GM12878 (cell line): ENCODE measurements at regions not wholly inside any gene's neighbourhood (a gene's known extent, or its start where the extent isn't known, plus 50 kb on each side); places are given as distances from the start of the nearest gene placed in this dataset.

Source experiments
- ATAC-seq: fragments of 200-7000 bp; cut with Tn5 transposase; 3 replicates; pipeline ENCODE4 v1.9.1; 2020; ENCODE audit warnings: mild to moderate bottlenecking, moderate library complexity
- BruUV-seq: library from RNA; stranded (reverse); fragments of 400-500 nt; replicated peaks from 2 replicates; lab custom pipeline; 2021; lab: Mats Ljungman, UMichigan
- CTCF ChIA-PET: fragments of 300-600 bp; sonication (Branson Sonifier 250); formaldehyde crosslinking; extraction: SDS; loops from one replicate; lab custom pipeline; 2021; ENCODE audit warnings: inconsistent platforms; lab: Yijun Ruan, JAX
- POLR2A ChIA-PET: fragments of 350-600 bp; formaldehyde crosslinking; extraction: SDS; loops from one replicate; lab custom pipeline; 2021; ENCODE audit warnings: inconsistent platforms; lab: Charles Lee
- RAD21 ChIA-PET: fragments of 300-600 bp; sonication (Branson Sonifier 250); formaldehyde crosslinking; loops from one replicate; lab custom pipeline; 2023; ENCODE audit warnings: antibody characterized with exemption; ENCODE audit not compliant: unreplicated experiment; lab: Charles Lee
- SMC1A ChIA-PET: fragments of 300-600 bp; sonication (Branson Sonifier 250); formaldehyde crosslinking; loops from one replicate; lab custom pipeline; 2023; ENCODE audit not compliant: unreplicated experiment, uncharacterized antibody; lab: Charles Lee
- DNase-seq: peaks from one replicate; pipeline ENCODE4 v3.0.0-alpha.2; 2011; ENCODE audit warnings: low read depth, low spot score
- FAIRE-seq: peaks from 3 replicates; lab custom pipeline; 2011; peaks lifted over from hg19 to GRCh38; lab: Jason Lieb, UNC
- H2AFZ ChIP-seq: 2 replicates; pipeline ENCODE4 v1.6.0; 2011; ENCODE audit warnings: low read depth, low read length, control low read depth; ENCODE audit not compliant: control insufficient read depth
- H3K27ac ChIP-seq: 2 replicates; pipeline ENCODE4 v1.5.1; 2011; ENCODE audit warnings: control low read depth; ENCODE audit not compliant: control insufficient read depth, insufficient read depth
- H3K27me3 ChIP-seq, 2 experiments: replicated peaks in 1 of 2; 2 replicates each; pipeline versions ENCODE4 v1.6.0 to v1.6.1; 2011; ENCODE audit warnings: low read length in 1 of 2; ENCODE audit not compliant: control insufficient read depth in 2 of 2, insufficient read depth in 2 of 2
- H3K36me3 ChIP-seq, 2 experiments: 2 replicates each; pipeline ENCODE4 v1.5.1; 2011; ENCODE audit warnings: low read length in 1 of 2; ENCODE audit not compliant: control insufficient read depth in 2 of 2, insufficient read depth in 2 of 2
- H3K4me1 ChIP-seq: 2 replicates; pipeline ENCODE4 v1.6.1; 2011; ENCODE audit warnings: mild to moderate bottlenecking, low read length, moderate library complexity, mixed read lengths; ENCODE audit not compliant: control insufficient read depth, insufficient read depth
- H3K4me2 ChIP-seq: 2 replicates; pipeline ENCODE4 v1.6.0; 2011; ENCODE audit warnings: control low read depth; ENCODE audit not compliant: control insufficient read depth, insufficient read depth
- H3K4me3 ChIP-seq: fragments of 200-600 bp; sonication (generic); 2 replicates; pipeline ENCODE4 v1.5.1; 2016
- H3K79me2 ChIP-seq: 2 replicates; pipeline ENCODE4 v1.6.0; 2011; ENCODE audit warnings: low read length; ENCODE audit not compliant: control insufficient read depth, insufficient read depth
- H3K9ac ChIP-seq: 2 replicates; pipeline ENCODE4 v1.8.0; 2011; ENCODE audit warnings: low read length, control low read depth, mixed read lengths; ENCODE audit not compliant: control insufficient read depth, insufficient read depth
- H3K9me3 ChIP-seq: replicated peaks from 3 replicates; pipeline ENCODE4 v1.5.1; 2011; ENCODE audit warnings: mild to moderate bottlenecking, low read length; ENCODE audit not compliant: control insufficient read depth, insufficient read depth
- H4K20me1 ChIP-seq: 2 replicates; pipeline ENCODE4 v1.6.0; 2011; ENCODE audit not compliant: control insufficient read depth, insufficient read depth
- ATF7 ChIP-seq: fragments of 450-650 bp; IDR thresholded peaks from 2 replicates; pipeline ENCODE4 v1.6.1; 2016; ENCODE audit warnings: low read depth, mild to moderate bottlenecking
- CREB1 ChIP-seq: IDR thresholded peaks from 2 replicates; pipeline ENCODE4 v1.6.1; 2012; ENCODE audit warnings: low read depth, mild to moderate bottlenecking, inconsistent platforms
- CREM ChIP-seq: IDR thresholded peaks from 2 replicates; pipeline ENCODE4 v1.6.1; 2014; ENCODE audit warnings: antibody characterized with exemption, low read depth
- FOS ChIP-seq: IDR thresholded peaks from 3 replicates; pipeline ENCODE4 v1.6.1; 2011; ENCODE audit warnings: borderline replicate concordance; ENCODE audit not compliant: insufficient read length; ENCODE audit errors: extremely low read depth
- GATAD2B ChIP-seq: fragments of 450-650 bp; conservative IDR thresholded peaks from 2 replicates; pipeline ENCODE4 v1.6.1; 2017; ENCODE audit warnings: low read depth, mild to moderate bottlenecking, moderate library complexity
- HDGF ChIP-seq: fragments of 450-650 bp; IDR thresholded peaks from 2 replicates; pipeline ENCODE4 v1.6.1; 2016; ENCODE audit warnings: antibody characterized with exemption
- KDM1A ChIP-seq: fragments of 200-600 bp; sonication (generic); IDR thresholded peaks from 2 replicates; pipeline ENCODE4 v1.6.1; 2016; ENCODE audit warnings: borderline replicate concordance
- NFYA ChIP-seq: IDR thresholded peaks from 2 replicates; pipeline ENCODE4 v1.6.1; 2011; ENCODE audit warnings: low read depth, mild to moderate bottlenecking, low read length, improper control_type of control experiment, borderline replicate concordance
- NR2C1 ChIP-seq: fragments of 450-650 bp; IDR thresholded peaks from 2 replicates; pipeline ENCODE4 v1.6.1; 2017; ENCODE audit warnings: antibody characterized with exemption, mild to moderate bottlenecking, moderate library complexity
- POLR2AphosphoS2 ChIP-seq: IDR thresholded peaks from 2 replicates; pipeline ENCODE4 v1.6.1; 2011; ENCODE audit warnings: low read depth, mild to moderate bottlenecking, low read length, improper control_type of control experiment, moderate library complexity
- POU2F2 ChIP-seq: IDR thresholded peaks from 3 replicates; pipeline ENCODE4 v1.6.1; 2011; ENCODE audit warnings: low read depth, mild to moderate bottlenecking, low read length, borderline replicate concordance
- RAD21 ChIP-seq: IDR thresholded peaks from 2 replicates; pipeline ENCODE4 v1.6.1; 2011; ENCODE audit warnings: mild to moderate bottlenecking, low read depth, low read length, moderate library complexity; ENCODE audit not compliant: insufficient read depth
- SIX5 ChIP-seq: IDR thresholded peaks from 2 replicates; pipeline ENCODE4 v1.6.1; 2011; ENCODE audit warnings: mild to moderate bottlenecking, low read depth, low read length, moderate library complexity; ENCODE audit not compliant: severe bottlenecking
- SP1 ChIP-seq: IDR thresholded peaks from one replicate; pipeline ENCODE4 v1.6.1; 2011; ENCODE audit warnings: low read depth, low read length
- TCF3 ChIP-seq: IDR thresholded peaks from 2 replicates; pipeline ENCODE4 v1.6.1; 2012; ENCODE audit warnings: low read depth, mild to moderate bottlenecking, low read length, borderline replicate concordance; ENCODE audit not compliant: insufficient read depth
- USF1 ChIP-seq: IDR thresholded peaks from 2 replicates; pipeline ENCODE4 v1.6.1; 2011; ENCODE audit warnings: borderline replicate concordance, low read depth, mild to moderate bottlenecking, moderate library complexity, mixed read lengths, low read length; ENCODE audit not compliant: insufficient read depth; ENCODE audit errors: extremely low read length
- USF2 ChIP-seq: IDR thresholded peaks from 2 replicates; pipeline ENCODE4 v1.6.1; 2011; ENCODE audit warnings: low read depth, low read length, improper control_type of control experiment, borderline replicate concordance
- ZNF217 ChIP-seq: fragments of 450-650 bp; IDR thresholded peaks from 2 replicates; pipeline ENCODE4 v1.6.1; 2017; ENCODE audit warnings: antibody characterized with exemption, mild to moderate bottlenecking
- ZNF592 ChIP-seq: fragments of 450-650 bp; IDR thresholded peaks from 2 replicates; pipeline ENCODE4 v1.6.1; 2017; ENCODE audit warnings: mild to moderate bottlenecking, moderate library complexity
- WGBS: methylation state at CpG from one replicate; pipeline ENCODE4 v1.1.6; 2016; ENCODE audit warnings: low lambda C conversion rate; ENCODE audit not compliant: insufficient replicate concordance, insufficient coverage; ENCODE audit errors: missing lambda C conversion rate; 5-methylcytosine and 5-hydroxymethylcytosine counted together
- in situ Hi-C: fragments of 300-500 bp; cut with MboI; formaldehyde crosslinking; loops from 9 replicates; pipeline ENCODE4 v1.14.3; 2018; ENCODE audit warnings: mixed read lengths
- intact Hi-C: fragments of 100-400 bp; cut with micrococcal nuclease; formaldehyde crosslinking; loops from one replicate; pipeline ENCODE4 v1.14.2; 2022; ENCODE audit not compliant: unreplicated experiment

GRCh38 chr3:118292841-118293240 is 741.8 kb downstream of the IGSF11 start:
- RAD21 ChIA-PET = no interaction called here
- H3K4me2 ChIP-seq = no peak overlapping the region
- no peak overlapping the region for H3K4me3 ChIP-seq
- no peaks in the 10 kb centered on the region for H3K4me1 ChIP-seq
- POLR2A ChIA-PET = no interaction called here
- H3K27me3 ChIP-seq = no peaks in the 10 kb centered on the region
- in situ Hi-C loops (no loop called here), intact Hi-C loops (no loop called here)
- H4K20me1 ChIP-seq = no peaks in the 10 kb centered on the region
- FAIRE-seq (no peak), ATAC-seq (no peak), DNase-seq (no peak)
- no peaks in the 10 kb centered on the region for H3K79me2 ChIP-seq
- H3K9ac ChIP-seq = no peak overlapping the region
- no peak overlapping the region for H2AFZ ChIP-seq
- SMC1A ChIA-PET = interaction anchor here (0.7 to 1.2 kb wide), 2 partner anchors 143 to 473 kb away, joined by 3 read pairs; no protein-coding TSS in a partner anchor
- no peak overlapping the region for H3K27ac ChIP-seq
- no peaks in the 10 kb centered on the region for H3K36me3 ChIP-seq
- CTCF ChIA-PET = no interaction called here
- 42% methylated on average over 1 of the region's 1 CpG for WGBS
- BruUV-seq = no TSS peak
- H3K9me3 ChIP-seq = no peaks in the 10 kb centered on the region
- TF ChIP-seq USF1 = no peak
- TF ChIP-seq USF2 = no peak
- no peak for TF ChIP-seq NFYA
- no peak for TF ChIP-seq CREM
- TF ChIP-seq POU2F2 = no peak
- TF ChIP-seq NR2C1 = no peak
- TF ChIP-seq SP1 = no peak
- no peak for TF ChIP-seq RAD21
- no peak for TF ChIP-seq KDM1A
- TF ChIP-seq HDGF = no peak
- no peak for TF ChIP-seq POLR2AphosphoS2
- TF ChIP-seq FOS = no peak
- no peak for TF ChIP-seq TCF3
- no peak for TF ChIP-seq SIX5
- no peak for TF ChIP-seq ATF7
- TF ChIP-seq ZNF217 = no peak
- no peak for TF ChIP-seq CREB1
- no peak for TF ChIP-seq GATAD2B
- TF ChIP-seq ZNF592 = no peak
